Fibroblast of skin of left quadriceps (primary cell): ENCODE measurements at regions not wholly inside any gene's neighbourhood (a gene's known extent, or its start where the extent isn't known, plus 50 kb on each side); places are given as distances from the start of the nearest gene placed in this dataset.

Source experiments
- DNase-seq, 2 experiments: peaks; one replicate each; pipeline ENCODE4 v3.0.0-alpha.2; 2013; ENCODE audit warnings: low read depth in 2 of 2

- no peak for DNase-seq
Measured at GRCh38 chr20:23253524-23253923, 97.1 kb upstream of the NXT1 start.

- no peak for DNase-seq
Measured at GRCh38 chr20:23251779-23252178, 98.8 kb upstream of the NXT1 start.

GRCh38 chr20:23249541-23249940 is 101.0 kb upstream of the NXT1 start:
- DNase-seq, result no peak

GRCh38 chr20:23248461-23248882 is 102.1 kb upstream of the NXT1 start:
- DNase-seq, result no peak

- no peak for DNase-seq
Measured at GRCh38 chr20:23246717-23247664, 103.6 kb upstream of the NXT1 start.

GRCh38 chr20:23245553-23246181 is 104.9 kb upstream of the NXT1 start:
- DNase-seq, result no peak

GRCh38 chr20:23244916-23245552 is 105.6 kb upstream of the NXT1 start:
- DNase-seq, result no peak

- no peak for DNase-seq
Measured at GRCh38 chr20:23244156-23244915, 106.3 kb upstream of the NXT1 start.

GRCh38 chr20:23243791-23244155 is 106.8 kb upstream of the NXT1 start:
- DNase-seq, result no peak

GRCh38 chr20:23242556-23243180 is 107.9 kb upstream of the NXT1 start:
- no peak for DNase-seq

- DNase-seq, result no peak
Measured at GRCh38 chr20:23242104-23242503, 108.5 kb upstream of the NXT1 start.

GRCh38 chr20:23241416-23241815 is 109.2 kb upstream of the NXT1 start:
- no peak for DNase-seq

GRCh38 chr20:23240519-23240918 is 110.1 kb upstream of the NXT1 start:
- DNase-seq, result no peak

- DNase-seq, result no peak
Measured at GRCh38 chr20:23237201-23237600, 113.4 kb upstream of the NXT1 start.

- DNase-seq, result no peak
Measured at GRCh38 chr20:23235173-23236027, 115.2 kb upstream of the NXT1 start.

- no peak for DNase-seq
Measured at GRCh38 chr20:23234311-23235078, 116.1 kb upstream of the NXT1 start.

- DNase-seq, result no peak
Measured at GRCh38 chr20:23233341-23233740, 117.2 kb upstream of the NXT1 start.

- DNase-seq, result no peak
Measured at GRCh38 chr20:23232679-23233308, 117.8 kb upstream of the NXT1 start.

GRCh38 chr20:23232219-23232581 is 118.4 kb upstream of the NXT1 start:
- no peak for DNase-seq
